Parathyroid adenoma (tissue), 2 donors: ENCODE measurements at regions not wholly inside any gene's neighbourhood (a gene's known extent, or its start where the extent isn't known, plus 50 kb on each side); places are given as distances from the start of the nearest gene placed in this dataset.

Experiments used
- H2AFZ ChIP-seq: fragments of 300-600 bp; sonication (generic); one replicate; pipeline ENCODE4 v1.7.0; 2017; ENCODE audit warnings: antibody characterized with exemption, mild to moderate bottlenecking
- H3K27ac ChIP-seq: fragments of 300-600 bp; sonication (generic); one replicate; pipeline ENCODE4 v1.7.0; 2017
- H3K27me3 ChIP-seq: fragments of 300-600 bp; sonication (generic); one replicate; pipeline ENCODE4 v1.7.0; 2017; ENCODE audit warnings: low read length; ENCODE audit not compliant: control insufficient read depth, insufficient read depth
- H3K36me3 ChIP-seq: fragments of 300-600 bp; sonication (generic); one replicate; pipeline ENCODE4 v1.7.0; 2017; ENCODE audit warnings: low read length; ENCODE audit not compliant: control insufficient read depth, insufficient read depth
- H3K4me1 ChIP-seq: fragments of 300-600 bp; sonication (generic); one replicate; pipeline ENCODE4 v1.7.0; 2017; ENCODE audit warnings: control low read depth
- H3K4me2 ChIP-seq: fragments of 300-600 bp; sonication (generic); one replicate; pipeline ENCODE4 v1.7.0; 2017; ENCODE audit warnings: low read length
- H3K4me3 ChIP-seq: fragments of 300-600 bp; sonication (generic); one replicate; pipeline ENCODE4 v1.7.0; 2017; ENCODE audit warnings: low read depth, low read length
- H3K79me2 ChIP-seq: fragments of 300-600 bp; sonication (generic); one replicate; pipeline ENCODE4 v1.7.0; 2017; ENCODE audit warnings: control low read depth
- H3K9ac ChIP-seq: fragments of 300-600 bp; sonication (generic); one replicate; pipeline ENCODE4 v1.7.0; 2017; ENCODE audit warnings: mild to moderate bottlenecking
- H3K9me3 ChIP-seq: fragments of 300-600 bp; sonication (generic); one replicate; pipeline ENCODE4 v1.7.0; 2017; ENCODE audit warnings: low read length; ENCODE audit not compliant: control insufficient read depth
- TF ChIP-seq, protein P1 (sequence below): fragments of 300-600 bp; sonication (generic); IDR thresholded peaks from one replicate; pipeline ENCODE4 v1.7.0; 2017; ENCODE audit warnings: antibody characterized with exemption, mild to moderate bottlenecking
- donor health status: primary hyperparathyroidism.

GRCh38 chr10:107371801-107372200, 207.3 kb upstream of the SORCS1 start:
- H3K79me2 ChIP-seq, result no peaks in the 10 kb centered on the region
- TF ChIP-seq, protein P1, sequence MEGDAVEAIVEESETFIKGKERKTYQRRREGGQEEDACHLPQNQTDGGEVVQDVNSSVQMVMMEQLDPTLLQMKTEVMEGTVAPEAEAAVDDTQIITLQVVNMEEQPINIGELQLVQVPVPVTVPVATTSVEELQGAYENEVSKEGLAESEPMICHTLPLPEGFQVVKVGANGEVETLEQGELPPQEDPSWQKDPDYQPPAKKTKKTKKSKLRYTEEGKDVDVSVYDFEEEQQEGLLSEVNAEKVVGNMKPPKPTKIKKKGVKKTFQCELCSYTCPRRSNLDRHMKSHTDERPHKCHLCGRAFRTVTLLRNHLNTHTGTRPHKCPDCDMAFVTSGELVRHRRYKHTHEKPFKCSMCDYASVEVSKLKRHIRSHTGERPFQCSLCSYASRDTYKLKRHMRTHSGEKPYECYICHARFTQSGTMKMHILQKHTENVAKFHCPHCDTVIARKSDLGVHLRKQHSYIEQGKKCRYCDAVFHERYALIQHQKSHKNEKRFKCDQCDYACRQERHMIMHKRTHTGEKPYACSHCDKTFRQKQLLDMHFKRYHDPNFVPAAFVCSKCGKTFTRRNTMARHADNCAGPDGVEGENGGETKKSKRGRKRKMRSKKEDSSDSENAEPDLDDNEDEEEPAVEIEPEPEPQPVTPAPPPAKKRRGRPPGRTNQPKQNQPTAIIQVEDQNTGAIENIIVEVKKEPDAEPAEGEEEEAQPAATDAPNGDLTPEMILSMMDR, result no peak
- H3K4me1 ChIP-seq, result no peaks in the 10 kb centered on the region
- no peaks in the 10 kb centered on the region for H3K27me3 ChIP-seq
- no peak overlapping the region for H3K4me2 ChIP-seq
- no peak overlapping the region for H2AFZ ChIP-seq
- H3K4me3 ChIP-seq, result no peak overlapping the region
- H3K27ac ChIP-seq, result no peak overlapping the region
- H3K9ac ChIP-seq, result no peak overlapping the region
- no peaks in the 10 kb centered on the region for H3K9me3 ChIP-seq
- no peaks in the 10 kb centered on the region for H3K36me3 ChIP-seq

- Histone ChIP-seq H3K27ac (no peak overlapping the region), H3K9me3 (no peaks in the 10 kb centered on the region)
- TF ChIP-seq, protein P1, result no peak
These were observed 200.4 kb upstream of the SORCS1 start for GRCh38 chr10:107364872-107365271.

DNA sequence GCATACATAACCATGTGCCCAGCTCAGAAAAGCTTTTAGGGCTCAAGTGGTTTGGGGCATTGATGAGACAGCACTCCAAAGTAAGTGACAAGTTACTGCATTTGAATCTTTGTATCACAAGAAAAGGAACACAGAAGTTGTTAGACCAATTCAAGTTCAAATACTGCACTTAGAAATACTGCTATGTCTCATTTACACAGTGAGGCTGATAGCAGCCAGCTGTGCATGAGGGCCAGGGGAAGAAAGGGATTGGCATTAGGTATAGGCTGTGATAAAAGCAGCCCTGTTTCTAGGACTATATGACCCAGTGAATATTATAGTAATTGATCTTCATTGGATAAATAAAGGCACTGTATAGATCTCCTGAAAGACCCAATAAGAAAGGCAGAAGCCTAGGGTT, 197.8 kb upstream of the SORCS1 start:
- no peaks in the 10 kb centered on the region for H3K4me1 ChIP-seq
- TF ChIP-seq, protein P1, result no peak
- H3K27ac ChIP-seq, result no peak overlapping the region
- no peak overlapping the region for H3K4me3 ChIP-seq
- H3K27me3 ChIP-seq, result no peaks in the 10 kb centered on the region
- no peaks in the 10 kb centered on the region for H3K9me3 ChIP-seq
- H3K79me2 ChIP-seq, result no peaks in the 10 kb centered on the region
- no peak overlapping the region for H3K9ac ChIP-seq
- no peak overlapping the region for H3K4me2 ChIP-seq
- no peaks in the 10 kb centered on the region for H3K36me3 ChIP-seq
- no peak overlapping the region for H2AFZ ChIP-seq

More at GRCh38 chr10:107364872-107365271, 200.4 kb upstream of the SORCS1 start:
- Histone ChIP-seq H3K36me3 (no peaks in the 10 kb centered on the region), H3K27me3 (no peaks in the 10 kb centered on the region), H3K9ac (no peak overlapping the region), H3K79me2 (no peaks in the 10 kb centered on the region), H3K4me3 (no peak overlapping the region), H3K4me2 (no peak overlapping the region), H2AFZ (no peak overlapping the region), H3K4me1 (no peaks in the 10 kb centered on the region)

GRCh38 chr10:107357033-107357432, 192.5 kb upstream of the SORCS1 start:
- Histone ChIP-seq H3K9me3 (no peaks in the 10 kb centered on the region), H3K4me3 (no peak overlapping the region), H3K4me1 (no peaks in the 10 kb centered on the region), H3K79me2 (no peaks in the 10 kb centered on the region), H2AFZ (no peak overlapping the region), H3K27ac (no peak overlapping the region), H3K9ac (no peak overlapping the region), H3K27me3 (no peaks in the 10 kb centered on the region), H3K4me2 (no peak overlapping the region), H3K36me3 (no peaks in the 10 kb centered on the region)
- TF ChIP-seq, protein P1, result no peak

- H3K4me1 ChIP-seq, result no peaks in the 10 kb centered on the region
- no peaks in the 10 kb centered on the region for H3K9me3 ChIP-seq
- no peak overlapping the region for H3K27ac ChIP-seq
- no peaks in the 10 kb centered on the region for H3K27me3 ChIP-seq
- no peak overlapping the region for H3K9ac ChIP-seq
- no peak overlapping the region for H2AFZ ChIP-seq
- H3K79me2 ChIP-seq, result no peaks in the 10 kb centered on the region
- no peak overlapping the region for H3K4me2 ChIP-seq
- no peak overlapping the region for H3K4me3 ChIP-seq
- no peaks in the 10 kb centered on the region for H3K36me3 ChIP-seq
- TF ChIP-seq, protein P1, result no peak
These were observed 191.9 kb upstream of the SORCS1 start for GRCh38 chr10:107356396-107356795.
